Neuronal stem cell (in vitro differentiated cells): ENCODE measurements at regions not wholly inside any gene's neighbourhood (a gene's known extent, or its start where the extent isn't known, plus 50 kb on each side); places are given as distances from the start of the nearest gene placed in this dataset.
A peak's percentile ranks its signal among the peaks of the same experiment; 100 is the strongest.

Experiments used
- DNase-seq: peaks from one replicate; pipeline ENCODE4 v3.0.0-alpha.2; 2013; ENCODE audit warnings: low spot score
- H2AFZ ChIP-seq: one replicate; pipeline ENCODE4 v1.6.1; 2013; ENCODE audit warnings: mild to moderate bottlenecking, low read length, inconsistent platforms
- H2AK5ac ChIP-seq: 2 replicates; pipeline ENCODE4 v1.6.1; 2013; ENCODE audit warnings: low read depth, mild to moderate bottlenecking, inconsistent platforms, low read length, moderate library complexity, mixed read lengths
- H2BK120ac ChIP-seq: 2 replicates; pipeline ENCODE4 v1.6.1; 2013; ENCODE audit warnings: low read depth, mild to moderate bottlenecking, inconsistent platforms, low read length, moderate library complexity, mixed read lengths
- H2BK12ac ChIP-seq: one replicate; pipeline ENCODE4 v1.6.1; 2013; ENCODE audit warnings: low read length, inconsistent platforms
- H2BK15ac ChIP-seq: 2 replicates; pipeline ENCODE4 v1.6.1; 2013; ENCODE audit warnings: mild to moderate bottlenecking, low read length, inconsistent platforms, mixed read lengths
- H2BK5ac ChIP-seq: one replicate; pipeline ENCODE4 v1.6.1; 2013; ENCODE audit warnings: inconsistent platforms, mild to moderate bottlenecking, low read length, moderate library complexity
- H3K14ac ChIP-seq: one replicate; pipeline ENCODE4 v1.6.1; 2013; ENCODE audit warnings: low read length, inconsistent platforms
- H3K18ac ChIP-seq: 2 replicates; pipeline ENCODE4 v1.6.1; 2013; ENCODE audit warnings: low read length, inconsistent platforms
- H3K23ac ChIP-seq: 2 replicates; pipeline ENCODE4 v1.6.1; 2013; ENCODE audit warnings: low read depth, mild to moderate bottlenecking, mixed read lengths, low read length, inconsistent platforms; ENCODE audit not compliant: poor library complexity
- H3K27ac ChIP-seq: replicated peaks from 3 replicates; pipeline ENCODE4 v1.5.1; 2013; ENCODE audit warnings: low read length, inconsistent platforms
- H3K27me3 ChIP-seq, 3 experiments: 2 replicates each; pipeline ENCODE4 v1.6.1; 2013; ENCODE audit warnings: low read length in 3 of 3, mild to moderate bottlenecking in 2 of 3, inconsistent platforms in 1 of 3, low read depth in 1 of 3, mixed read lengths in 1 of 3, moderate library complexity in 1 of 3; ENCODE audit not compliant: control insufficient read depth in 3 of 3, insufficient read depth in 3 of 3
- H3K36me3 ChIP-seq, 2 donors: replicated peaks in 1 of 2; 2 replicates each; pipeline ENCODE4 v1.6.1; 2013; ENCODE audit warnings: low read length in 2 of 2; ENCODE audit not compliant: control insufficient read depth in 2 of 2, insufficient read depth in 2 of 2
- H3K4ac ChIP-seq: 2 replicates; pipeline ENCODE4 v1.6.1; 2013; ENCODE audit warnings: inconsistent platforms, mild to moderate bottlenecking, low read length, moderate library complexity
- H3K4me1 ChIP-seq, 2 donors: 1 replicate in 1 of 2; 2 replicates in 1 of 2; pipeline ENCODE4 v1.6.1; 2013; ENCODE audit warnings: low read length in 2 of 2, low read depth in 1 of 2; ENCODE audit not compliant: control insufficient read depth in 2 of 2, insufficient read depth in 1 of 2
- H3K4me2 ChIP-seq: one replicate; pipeline ENCODE4 v1.6.1; 2013; ENCODE audit warnings: mild to moderate bottlenecking, low read length, inconsistent platforms; ENCODE audit not compliant: insufficient read depth, poor library complexity, severe bottlenecking
- H3K4me3 ChIP-seq, 2 donors: 2 replicates each; pipeline ENCODE4 v1.5.1; 2013; ENCODE audit warnings: low read length in 2 of 2, mild to moderate bottlenecking in 2 of 2, inconsistent platforms in 1 of 2, moderate library complexity in 1 of 2
- H3K79me1 ChIP-seq: one replicate; pipeline ENCODE4 v1.6.1; 2013; ENCODE audit warnings: low read depth, mild to moderate bottlenecking, inconsistent platforms, low read length, moderate library complexity
- H3K9ac ChIP-seq: one replicate; pipeline ENCODE4 v1.6.1; 2013; ENCODE audit warnings: mild to moderate bottlenecking, low read depth, low read length, inconsistent platforms; ENCODE audit not compliant: poor library complexity
- H3K9me3 ChIP-seq, 2 donors: replicated peaks in 1 of 2; 2 replicates each; pipeline versions ENCODE3 to v1.6.1; 2013; ENCODE audit warnings: low read length in 2 of 2, mild to moderate bottlenecking in 2 of 2, inconsistent platforms in 1 of 2, low read depth in 1 of 2, mixed read lengths in 1 of 2, moderate library complexity in 1 of 2; ENCODE audit not compliant: control insufficient read depth in 2 of 2, insufficient read depth in 1 of 2
- H4K8ac ChIP-seq: one replicate; pipeline ENCODE4 v1.6.1; 2013; ENCODE audit warnings: low read depth, mild to moderate bottlenecking, inconsistent platforms, low read length, moderate library complexity
- H4K91ac ChIP-seq: one replicate; pipeline ENCODE4 v1.6.1; 2013; ENCODE audit warnings: low read length, low read depth, mild to moderate bottlenecking, inconsistent platforms; ENCODE audit not compliant: poor library complexity
- WGBS, 2 donors: extraction: QIAGEN DNeasy Blood & Tissue Kit; methylation state at CpG; one replicate each; pipeline ENCODE4 v1.1.7; 2013; ENCODE audit warnings: missing lambda C conversion rate in 2 of 2, mixed read lengths in 1 of 2; ENCODE audit not compliant: insufficient read length in 2 of 2, insufficient replicate concordance in 1 of 2; ENCODE audit errors: extremely low coverage in 2 of 2; 5-methylcytosine and 5-hydroxymethylcytosine counted together

DNA sequence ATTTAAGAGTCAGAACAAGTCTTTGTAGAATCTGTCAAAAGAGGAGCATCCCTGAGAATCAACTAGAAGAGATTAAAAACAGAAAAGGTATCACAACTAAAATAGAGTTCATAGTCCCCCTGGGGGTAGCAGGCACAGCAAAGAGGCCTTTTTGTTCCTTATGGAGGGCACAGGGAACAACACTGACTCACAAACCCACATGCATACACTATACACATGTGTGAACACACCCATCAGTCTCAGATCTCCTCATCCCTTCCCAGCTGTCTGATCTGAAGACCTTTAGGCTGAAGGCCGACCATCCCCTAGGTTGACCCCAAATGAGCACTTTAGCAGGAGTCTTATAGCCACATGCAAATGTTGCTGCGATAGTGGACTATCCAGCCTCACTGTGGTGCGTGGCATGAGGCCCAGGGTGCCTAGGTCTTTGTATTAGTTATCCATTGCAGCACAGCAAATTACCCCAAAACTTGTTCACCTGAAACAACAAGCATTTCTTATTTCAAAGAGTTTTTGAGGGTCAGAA, 236.7 kb upstream of the EGLN3 start:
- peak overlapping the region in 1 of 2 donors; percentile 49 for H3K4me3 ChIP-seq
- H3K23ac ChIP-seq = no peak overlapping the region
- H3K36me3 ChIP-seq = no peaks in the 10 kb centered on the region
- no peaks in the 10 kb centered on the region for H3K27me3 ChIP-seq
- H2AK5ac ChIP-seq = no peak overlapping the region
- no peak overlapping the region for H2BK120ac ChIP-seq
- DNase-seq = no peak
- H2BK15ac ChIP-seq = no peak overlapping the region
- no peak overlapping the region for H3K9ac ChIP-seq
- H3K79me1 ChIP-seq = no peaks in the 10 kb centered on the region
- H3K4ac ChIP-seq = no peak overlapping the region
- no peak overlapping the region for H2AFZ ChIP-seq
- H3K4me2 ChIP-seq = no peak overlapping the region
- H4K91ac ChIP-seq = no peak overlapping the region
- WGBS, 2 donors = no CpG with 5 or more reads among the region's 3 CpGs
- peaks cover 0 to 3% of the 10 kb centered on the region in 2 donors for H3K4me1 ChIP-seq
- no peak overlapping the region for H4K8ac ChIP-seq
- no peak overlapping the region for H3K14ac ChIP-seq
- H2BK12ac ChIP-seq = no peak overlapping the region
- no peaks in the 10 kb centered on the region for H3K9me3 ChIP-seq
- no peak overlapping the region for H3K27ac ChIP-seq
- H3K18ac ChIP-seq = no peak overlapping the region
- no peak overlapping the region for H2BK5ac ChIP-seq

DNA sequence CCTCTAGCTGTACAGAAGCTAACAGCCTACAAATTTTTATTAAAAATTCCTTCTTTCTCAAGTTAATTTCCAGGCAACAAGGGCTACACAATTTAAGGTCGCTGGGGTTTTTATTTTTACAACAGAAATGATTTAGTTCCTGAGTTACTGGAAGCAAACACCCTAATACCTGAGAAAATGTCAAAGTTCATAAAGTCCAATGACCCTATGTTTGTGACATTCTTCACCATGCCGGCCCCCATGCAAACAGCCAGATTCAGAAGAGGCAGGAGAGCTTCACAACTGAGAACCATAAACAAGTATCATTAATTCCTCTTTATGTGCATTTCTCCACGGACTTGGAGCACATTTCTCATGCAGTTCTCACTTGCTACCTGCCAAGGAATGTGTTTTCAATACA, 236.2 kb upstream of the EGLN3 start:
- no peak overlapping the region for H2BK15ac ChIP-seq
- no peaks in the 10 kb centered on the region for H3K79me1 ChIP-seq
- no peak overlapping the region for H3K4ac ChIP-seq
- no peak overlapping the region for H2AK5ac ChIP-seq
- H2AFZ ChIP-seq = no peak overlapping the region
- no peak for DNase-seq
- H3K4me3 ChIP-seq = no peak overlapping the region
- no peaks in the 10 kb centered on the region for H3K36me3 ChIP-seq
- H3K23ac ChIP-seq = no peak overlapping the region
- no peak overlapping the region for H2BK5ac ChIP-seq
- no peak overlapping the region for H3K18ac ChIP-seq
- no peak overlapping the region for H3K27ac ChIP-seq
- H3K27me3 ChIP-seq = no peaks in the 10 kb centered on the region
- H2BK120ac ChIP-seq = no peak overlapping the region
- H3K4me2 ChIP-seq = no peak overlapping the region
- peaks cover 0 to 3% of the 10 kb centered on the region in 2 donors for H3K4me1 ChIP-seq
- no peak overlapping the region for H4K8ac ChIP-seq
- no peaks in the 10 kb centered on the region for H3K9me3 ChIP-seq
- no peak overlapping the region for H4K91ac ChIP-seq
- no peak overlapping the region for H3K14ac ChIP-seq
- no peak overlapping the region for H3K9ac ChIP-seq
- WGBS, 2 donors = no CpG with 5 or more reads among the region's 3 CpGs
- no peak overlapping the region for H2BK12ac ChIP-seq

DNA sequence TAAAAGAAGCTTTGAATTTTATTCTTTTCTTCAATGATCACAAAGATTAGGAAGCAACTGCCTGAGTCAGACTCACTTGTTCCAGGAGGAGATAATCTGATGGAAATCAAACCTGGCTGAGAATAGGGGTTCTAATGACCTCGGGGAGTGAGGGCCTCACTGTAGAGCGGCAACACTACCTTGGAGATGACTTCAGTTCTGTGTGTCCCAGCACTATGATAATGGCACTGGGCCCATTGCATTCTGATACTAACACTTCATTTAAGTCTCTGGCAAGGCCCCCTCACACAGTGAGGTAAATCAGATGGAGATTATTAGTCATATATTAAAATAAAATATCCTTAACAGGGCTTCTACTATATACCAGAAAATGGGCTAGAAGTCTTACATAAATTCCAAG, 233.3 kb upstream of the EGLN3 start:
- H3K23ac ChIP-seq = no peak overlapping the region
- H2AFZ ChIP-seq = no peak overlapping the region
- no peak overlapping the region for H4K8ac ChIP-seq
- no peak overlapping the region for H3K18ac ChIP-seq
- H3K14ac ChIP-seq = no peak overlapping the region
- H3K9me3 ChIP-seq = no peaks in the 10 kb centered on the region
- H2BK15ac ChIP-seq = no peak overlapping the region
- no peak overlapping the region for H4K91ac ChIP-seq
- no CpG with 5 or more reads among the region's 2 CpGs for WGBS, 2 donors
- no peak overlapping the region for H2BK5ac ChIP-seq
- no peaks in the 10 kb centered on the region for H3K36me3 ChIP-seq
- H3K9ac ChIP-seq = no peak overlapping the region
- H3K4me2 ChIP-seq = no peak overlapping the region
- no peak overlapping the region for H2BK120ac ChIP-seq
- no peak overlapping the region for H3K4ac ChIP-seq
- H3K27ac ChIP-seq = no peak overlapping the region
- no peaks in the 10 kb centered on the region for H3K27me3 ChIP-seq
- H3K79me1 ChIP-seq = no peaks in the 10 kb centered on the region
- no peak overlapping the region for H3K4me3 ChIP-seq
- DNase-seq = no peak
- H2BK12ac ChIP-seq = no peak overlapping the region
- no peak overlapping the region for H2AK5ac ChIP-seq
- peaks cover 0 to 3% of the 10 kb centered on the region in 2 donors for H3K4me1 ChIP-seq

DNA sequence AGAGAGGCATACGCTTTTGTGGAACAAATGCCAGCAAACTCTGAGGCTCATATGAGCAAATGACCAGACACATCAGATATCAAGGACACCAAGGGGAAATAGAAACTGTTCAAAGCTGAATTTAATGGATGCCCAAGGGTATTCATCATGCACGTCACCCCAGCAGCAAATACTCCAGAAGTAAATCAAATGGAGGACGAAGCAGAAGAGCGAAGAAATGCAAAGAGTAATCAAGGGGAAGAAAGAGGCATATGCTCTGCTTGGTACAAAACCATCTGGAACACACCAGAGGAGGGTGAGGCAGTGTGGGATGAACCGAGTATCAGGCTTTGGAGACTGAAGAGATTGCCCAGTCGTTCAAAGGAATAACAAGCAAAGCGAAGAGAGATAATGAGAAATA, 232.6 kb upstream of the EGLN3 start:
- H3K36me3 ChIP-seq = no peaks in the 10 kb centered on the region
- no peak overlapping the region for H3K23ac ChIP-seq
- H3K27ac ChIP-seq = no peak overlapping the region
- no peak overlapping the region for H3K9ac ChIP-seq
- H4K8ac ChIP-seq = no peak overlapping the region
- no peak overlapping the region for H3K4me3 ChIP-seq
- no peak overlapping the region for H3K14ac ChIP-seq
- no peak overlapping the region for H4K91ac ChIP-seq
- H3K4me2 ChIP-seq = no peak overlapping the region
- H2BK15ac ChIP-seq = no peak overlapping the region
- H3K18ac ChIP-seq = no peak overlapping the region
- H2BK12ac ChIP-seq = no peak overlapping the region
- WGBS, 2 donors = no CpG with 5 or more reads among the region's 7 CpGs
- H3K4ac ChIP-seq = no peak overlapping the region
- no peak overlapping the region for H2AK5ac ChIP-seq
- H3K9me3 ChIP-seq = no peaks in the 10 kb centered on the region
- no peak overlapping the region for H2BK5ac ChIP-seq
- no peaks in the 10 kb centered on the region for H3K27me3 ChIP-seq
- no peak overlapping the region for H2AFZ ChIP-seq
- no peak for DNase-seq
- peaks cover 0 to 3% of the 10 kb centered on the region in 2 donors for H3K4me1 ChIP-seq
- H3K79me1 ChIP-seq = no peaks in the 10 kb centered on the region
- H2BK120ac ChIP-seq = no peak overlapping the region
